ENCODE measurements at regions not wholly inside any gene's neighbourhood (a gene's known extent, or its start where the extent isn't known, plus 50 kb on each side); places are given as distances from the start of the nearest gene placed in this dataset.

GRCh38 chr2:13240789-13241487 is 524.2 kb downstream of the TRIB2 start:
- TF ChIP-seq CTCF (IDR thresholded peaks at IDR 0.05) (no peak), MAFK (IDR thresholded peaks at IDR 0.05; ENCODE audit: partially characterized antibody) (no peak), CHD2 (IDR thresholded peaks at IDR 0.05; ENCODE audit: low read length, partially characterized antibody) (no peak)

Data from A549 (cell line).